Activated T-helper 17 cell treated with anti-CD3 and anti-CD28 coated beads, Interleukin-2, amount 50 U/mL, for 72 hours (primary cell): ENCODE measurements at regions not wholly inside any gene's neighbourhood (a gene's known extent, or its start where the extent isn't known, plus 50 kb on each side); places are given as distances from the start of the nearest gene placed in this dataset.

Source experiments
- ATAC-seq: fragments of 150-1000 bp; cut with Tn5 transposase; replicated peaks from 2 replicates; pipeline ENCODE4 v1.10.0; 2021; ENCODE audit warnings: mild to moderate bottlenecking, moderate library complexity
- H3K27ac Mint-ChIP-seq: one replicate; pipeline ENCODE4 v1.8.0; 2022; ENCODE audit warnings: mixed read lengths
- H3K27me3 Mint-ChIP-seq: one replicate; pipeline ENCODE4 v1.8.0; 2022; ENCODE audit warnings: mixed read lengths
- H3K36me3 Mint-ChIP-seq: one replicate; pipeline ENCODE4 v1.8.0; 2022; ENCODE audit warnings: low read depth, mild to moderate bottlenecking, mixed read lengths
- H3K4me1 Mint-ChIP-seq: one replicate; pipeline ENCODE4 v1.8.0; 2022; ENCODE audit warnings: mixed read lengths
- H3K4me3 Mint-ChIP-seq: one replicate; pipeline ENCODE4 v1.8.0; 2022; ENCODE audit warnings: mild to moderate bottlenecking, mixed read lengths
- H3K9me3 Mint-ChIP-seq: one replicate; pipeline ENCODE4 v1.8.0; 2022; ENCODE audit warnings: mixed read lengths

DNA sequence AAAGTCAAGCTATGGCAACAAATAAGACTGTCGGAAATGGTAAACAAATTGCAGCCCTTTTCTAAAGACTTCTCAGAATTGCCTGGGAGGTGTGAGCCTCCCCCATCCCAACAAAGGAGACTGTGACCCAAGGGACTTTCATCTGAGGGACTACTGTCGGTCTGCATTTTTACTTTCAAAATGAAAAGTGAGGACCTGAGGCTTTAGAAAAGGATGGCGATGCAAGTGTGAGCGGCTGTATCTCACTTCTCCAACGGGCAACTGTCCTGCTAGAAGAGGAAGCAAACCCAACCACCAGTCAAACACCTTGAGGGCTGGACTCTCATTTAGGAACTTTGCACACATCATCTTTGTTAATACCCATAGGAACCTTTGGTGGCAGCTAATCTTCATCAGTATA is 62.6 kb upstream of the CLNK start:
- Mint-ChIP-seq H3K27ac (no peak overlapping the region), H3K4me1 (no peaks in the 10 kb centered on the region), H3K36me3 (no peaks in the 10 kb centered on the region), H3K27me3 (peaks cover 3% of the 10 kb centered on the region), H3K4me3 (no peak overlapping the region), H3K9me3 (peaks cover 4% of the 10 kb centered on the region)
- ATAC-seq, result no peak

DNA sequence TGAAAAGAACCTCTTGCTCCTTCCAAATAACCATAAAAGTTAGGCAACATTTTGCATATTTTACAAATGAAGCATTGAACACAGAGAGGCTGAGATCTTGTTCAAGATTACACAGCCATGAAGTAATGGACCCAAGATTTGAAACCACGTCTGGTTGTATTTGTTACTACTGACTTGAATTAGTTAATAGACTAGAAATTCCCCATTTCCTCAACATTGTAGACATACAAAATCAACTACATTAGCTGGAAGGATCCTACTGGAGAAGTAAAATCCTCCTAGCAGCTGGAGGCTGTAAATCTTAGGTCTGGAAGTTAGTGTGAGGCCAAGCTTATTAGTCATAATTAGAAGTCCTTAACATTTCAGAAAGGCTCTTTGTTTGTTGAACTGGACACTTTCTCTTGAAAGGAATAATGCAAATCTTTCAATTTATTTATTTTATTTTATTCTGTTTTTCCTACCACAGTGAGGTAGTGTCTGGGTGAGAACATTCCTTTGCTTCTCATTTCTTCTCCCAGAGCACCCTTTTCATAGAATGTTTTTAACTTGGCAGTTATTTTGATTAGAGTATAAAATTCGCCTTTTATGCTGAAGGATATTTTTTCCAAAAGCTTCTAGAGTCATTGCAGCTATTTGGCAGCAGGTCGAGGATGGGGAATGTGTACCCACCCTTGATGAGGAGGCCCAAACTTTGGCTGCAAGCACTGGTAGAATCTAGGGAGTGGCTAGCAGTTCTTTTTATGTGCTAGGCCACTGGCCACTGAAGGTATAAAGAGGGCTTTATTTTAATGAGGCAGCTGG is 62.0 kb upstream of the CLNK start:
- H3K27me3 Mint-ChIP-seq, result peaks cover 3% of the 10 kb centered on the region
- no peak overlapping the region for H3K4me3 Mint-ChIP-seq
- peaks cover 4% of the 10 kb centered on the region for H3K9me3 Mint-ChIP-seq
- no peak overlapping the region for H3K27ac Mint-ChIP-seq
- H3K36me3 Mint-ChIP-seq, result no peaks in the 10 kb centered on the region
- ATAC-seq, result no peak
- H3K4me1 Mint-ChIP-seq, result no peaks in the 10 kb centered on the region

DNA sequence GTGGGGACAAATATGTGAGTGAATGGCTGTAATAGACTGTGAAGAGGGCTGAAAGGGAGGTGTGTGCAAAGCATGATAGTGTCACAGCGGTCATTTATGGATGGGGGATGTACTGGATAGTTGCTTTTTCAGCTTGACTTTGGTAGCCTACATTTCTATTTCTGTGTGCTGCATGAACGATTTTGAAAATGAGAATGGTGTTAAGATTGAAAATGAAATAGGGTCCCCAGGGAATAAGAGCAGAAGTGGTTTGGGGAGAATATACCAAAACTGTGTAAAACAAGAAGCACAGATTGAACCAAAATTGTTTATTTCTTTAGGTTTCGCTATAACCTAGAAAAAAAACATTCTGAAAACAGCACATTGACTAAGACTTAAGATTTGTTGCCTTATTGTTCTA is 58.8 kb upstream of the CLNK start:
- H3K4me3 Mint-ChIP-seq, result no peak overlapping the region
- no peaks in the 10 kb centered on the region for H3K9me3 Mint-ChIP-seq
- H3K36me3 Mint-ChIP-seq, result no peaks in the 10 kb centered on the region
- H3K4me1 Mint-ChIP-seq, result no peaks in the 10 kb centered on the region
- H3K27me3 Mint-ChIP-seq, result no peaks in the 10 kb centered on the region
- H3K27ac Mint-ChIP-seq, result no peak overlapping the region
- ATAC-seq, result no peak

DNA sequence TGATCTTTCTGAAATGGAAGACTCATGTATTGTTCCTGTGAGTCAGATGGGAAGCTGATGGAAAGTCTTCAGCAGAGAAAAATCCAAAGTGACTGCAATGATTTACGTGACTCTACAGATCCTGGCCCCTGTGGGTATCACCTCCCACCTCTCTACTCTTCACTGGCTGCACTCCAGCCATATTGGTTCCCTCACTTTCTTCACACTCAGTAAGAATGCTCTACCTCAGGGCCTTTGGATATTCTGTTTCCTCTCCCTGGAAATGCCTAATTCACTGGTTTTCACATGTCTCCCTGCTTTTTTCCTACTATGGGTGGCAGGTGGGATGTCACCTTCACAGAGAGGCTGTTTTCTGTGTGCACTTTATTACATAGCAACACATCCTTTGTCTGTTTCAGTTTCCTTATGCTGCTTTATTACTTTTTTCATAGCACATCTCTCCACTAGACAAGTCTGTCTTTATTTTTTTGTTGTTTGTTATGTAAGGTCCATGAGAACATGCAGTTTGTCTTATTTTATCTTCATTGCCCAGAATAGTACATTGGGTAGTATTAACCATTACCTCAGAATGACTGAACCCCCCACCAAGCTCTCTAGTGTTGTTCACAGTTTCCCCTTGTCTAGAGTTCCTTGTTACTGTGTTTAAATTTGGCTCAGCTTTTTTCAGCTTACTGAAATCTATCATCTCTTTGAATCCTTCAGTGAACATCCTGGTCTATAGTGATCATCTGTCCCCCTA is 57.6 kb upstream of the CLNK start:
- H3K4me3 Mint-ChIP-seq, result no peak overlapping the region
- H3K36me3 Mint-ChIP-seq, result no peaks in the 10 kb centered on the region
- ATAC-seq, result no peak
- H3K27me3 Mint-ChIP-seq, result no peaks in the 10 kb centered on the region
- no peaks in the 10 kb centered on the region for H3K4me1 Mint-ChIP-seq
- H3K27ac Mint-ChIP-seq, result no peak overlapping the region
- H3K9me3 Mint-ChIP-seq, result peaks cover 4% of the 10 kb centered on the region

DNA sequence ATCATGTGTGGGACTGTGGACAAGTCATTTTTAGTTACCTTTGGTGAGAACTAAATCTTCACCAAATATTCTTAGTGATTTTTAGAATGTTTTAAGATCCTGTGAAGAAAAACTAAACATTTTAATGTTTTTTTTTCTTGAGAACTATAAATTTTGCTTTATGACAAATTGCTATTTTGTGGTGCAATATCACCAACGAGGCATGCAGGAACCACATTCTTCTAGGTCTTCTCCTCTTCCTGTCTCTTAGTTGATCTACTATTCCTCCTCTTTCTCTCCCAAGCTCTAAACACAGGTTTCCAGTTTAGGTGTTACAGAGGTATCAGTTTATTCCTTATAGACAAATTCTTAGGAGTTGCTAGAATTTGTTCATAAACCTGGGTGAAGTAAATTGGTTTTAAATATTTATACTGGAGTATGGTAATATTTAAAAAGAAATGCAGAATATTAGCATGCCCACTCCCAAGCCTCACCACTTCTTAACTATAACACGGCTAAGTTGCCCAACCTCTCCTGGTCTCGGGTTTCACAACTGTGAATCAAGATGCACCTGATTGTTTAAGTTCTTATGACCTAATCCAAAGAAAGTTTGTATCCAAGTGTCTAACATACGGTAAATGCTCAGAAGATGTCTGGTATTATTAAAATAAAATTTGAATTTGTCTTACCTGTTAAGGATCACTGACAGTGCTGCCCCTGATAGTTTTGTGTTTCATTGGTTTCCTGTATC is 56.5 kb upstream of the CLNK start:
- ATAC-seq, result no peak
- Mint-ChIP-seq H3K36me3 (no peaks in the 10 kb centered on the region), H3K9me3 (peaks cover 9% of the 10 kb centered on the region), H3K4me3 (no peak overlapping the region), H3K4me1 (no peaks in the 10 kb centered on the region), H3K27me3 (no peaks in the 10 kb centered on the region), H3K27ac (no peak overlapping the region)

DNA sequence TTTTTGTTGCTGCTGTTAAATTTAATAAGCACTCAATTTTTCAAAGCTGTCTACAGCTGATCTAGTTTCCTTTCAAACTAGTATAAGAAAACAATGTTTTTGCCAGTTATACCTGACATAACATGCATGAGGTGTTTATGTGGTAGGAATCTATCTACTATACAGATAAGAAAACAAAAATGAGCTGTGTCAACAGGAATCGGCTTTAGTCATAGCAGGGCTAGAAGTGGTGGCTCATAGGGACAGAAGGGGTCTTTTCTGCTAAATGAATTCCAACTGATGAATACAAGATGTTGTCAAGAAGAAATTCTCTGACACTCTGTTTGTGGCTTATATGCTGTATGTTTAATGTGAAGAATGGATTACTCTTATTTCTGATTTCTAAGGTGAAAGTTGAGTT is 55.7 kb upstream of the CLNK start:
- no peaks in the 10 kb centered on the region for H3K4me1 Mint-ChIP-seq
- H3K36me3 Mint-ChIP-seq, result no peaks in the 10 kb centered on the region
- no peak overlapping the region for H3K27ac Mint-ChIP-seq
- no peak overlapping the region for H3K4me3 Mint-ChIP-seq
- no peak for ATAC-seq
- H3K9me3 Mint-ChIP-seq, result peaks cover 9% of the 10 kb centered on the region
- no peaks in the 10 kb centered on the region for H3K27me3 Mint-ChIP-seq

DNA sequence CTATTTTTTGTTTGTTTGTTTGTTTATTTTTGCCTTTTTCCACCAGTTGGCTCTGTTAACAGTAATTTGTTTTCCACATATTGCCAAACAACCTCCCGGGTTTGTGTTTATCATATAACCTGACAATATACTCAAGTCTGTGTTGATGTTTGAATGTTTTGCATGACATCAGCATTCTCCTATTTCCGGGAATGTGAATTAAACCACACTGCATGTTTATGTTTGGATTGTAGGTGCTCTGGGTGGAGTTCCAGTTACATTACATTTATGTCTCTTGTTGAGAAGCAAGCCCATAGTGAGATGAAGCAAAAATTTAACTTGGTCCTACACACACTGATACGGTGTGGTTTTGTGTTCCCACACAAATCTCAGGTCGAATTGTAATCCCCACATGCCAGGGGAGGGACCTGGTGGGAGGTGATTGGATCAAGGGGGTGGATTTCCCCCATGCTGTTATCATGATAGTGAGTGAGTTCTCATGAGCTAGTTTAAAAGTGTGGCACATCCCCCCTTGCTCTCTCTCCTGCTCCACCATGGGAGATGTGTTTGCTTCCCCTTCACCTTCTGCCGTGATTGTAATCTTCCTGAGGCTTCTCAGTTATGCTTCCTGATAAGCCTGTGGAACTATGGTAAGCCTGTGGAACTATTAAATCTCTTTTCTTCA is 54.4 kb upstream of the CLNK start:
- H3K36me3 Mint-ChIP-seq, result no peaks in the 10 kb centered on the region
- peaks cover 9% of the 10 kb centered on the region for H3K9me3 Mint-ChIP-seq
- H3K27ac Mint-ChIP-seq, result no peak overlapping the region
- no peak overlapping the region for H3K4me3 Mint-ChIP-seq
- no peak for ATAC-seq
- H3K27me3 Mint-ChIP-seq, result no peaks in the 10 kb centered on the region
- H3K4me1 Mint-ChIP-seq, result no peaks in the 10 kb centered on the region

DNA sequence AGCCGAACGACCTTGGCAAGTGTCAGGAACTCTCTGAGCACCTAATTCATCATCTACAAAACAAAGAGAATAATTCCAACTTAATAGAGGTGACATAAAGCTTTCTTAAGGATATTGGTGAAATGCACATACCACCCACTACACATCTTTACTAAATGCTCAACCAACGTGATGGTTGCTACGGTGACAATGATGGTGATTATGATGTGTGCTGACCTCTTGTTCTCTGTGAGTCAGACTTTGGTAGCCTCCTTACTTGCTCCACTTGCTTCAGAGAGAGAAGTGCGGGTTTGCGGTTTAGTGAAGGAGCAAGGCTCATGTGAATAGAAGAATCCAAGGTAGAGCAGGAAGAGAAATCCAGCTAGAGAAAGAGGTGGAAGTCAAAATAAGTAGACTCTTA is 52.8 kb upstream of the CLNK start:
- Mint-ChIP-seq H3K4me1 (no peaks in the 10 kb centered on the region), H3K27me3 (peaks cover 3% of the 10 kb centered on the region), H3K36me3 (no peaks in the 10 kb centered on the region), H3K9me3 (peaks cover 9% of the 10 kb centered on the region), H3K27ac (no peak overlapping the region), H3K4me3 (no peak overlapping the region)
- ATAC-seq, result peak; percentile 38

DNA sequence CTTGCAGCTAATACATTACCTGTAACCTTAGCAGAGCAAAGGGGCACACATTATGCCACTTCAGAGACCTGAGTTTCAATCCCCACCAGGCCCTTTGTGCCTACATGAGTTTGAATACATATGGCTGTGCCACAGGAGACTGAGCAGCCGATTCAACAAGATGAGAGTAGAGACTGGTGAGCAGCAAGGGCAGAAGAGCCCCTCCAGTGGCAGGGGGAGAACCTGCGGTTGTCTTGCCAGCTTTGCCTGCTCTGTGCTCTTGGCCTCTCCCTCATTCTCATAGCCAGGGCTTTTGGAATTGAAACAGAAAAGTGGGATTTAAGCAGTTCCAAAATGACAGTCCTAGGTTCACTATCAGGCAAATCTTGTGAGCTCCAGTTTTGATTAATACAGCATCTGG is 52.3 kb upstream of the CLNK start:
- Mint-ChIP-seq H3K27me3 (peaks cover 3% of the 10 kb centered on the region), H3K4me3 (no peak overlapping the region), H3K36me3 (no peaks in the 10 kb centered on the region), H3K4me1 (no peaks in the 10 kb centered on the region), H3K27ac (no peak overlapping the region), H3K9me3 (peaks cover 9% of the 10 kb centered on the region)
- no peak for ATAC-seq

DNA sequence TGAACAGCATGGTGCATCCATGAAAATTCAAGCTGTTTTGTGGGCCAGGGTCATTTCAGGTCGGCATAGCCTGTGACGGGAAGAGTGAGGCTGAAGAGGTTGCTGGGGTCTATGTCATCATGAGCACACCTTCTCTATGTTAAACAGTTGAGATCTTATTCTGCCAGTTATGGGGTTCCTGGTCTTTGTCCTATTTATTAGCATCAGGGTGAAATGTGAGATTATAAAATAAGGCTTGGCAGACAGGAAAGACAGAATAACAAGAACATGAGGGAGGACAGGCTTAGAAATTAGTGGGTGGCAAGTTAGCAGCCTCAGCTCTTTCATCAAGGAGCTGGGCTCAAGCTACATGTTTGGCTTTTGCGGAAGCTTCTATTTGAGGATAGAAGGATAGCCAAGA is 51.7 kb upstream of the CLNK start:
- no peak overlapping the region for H3K27ac Mint-ChIP-seq
- ATAC-seq, result no peak

DNA sequence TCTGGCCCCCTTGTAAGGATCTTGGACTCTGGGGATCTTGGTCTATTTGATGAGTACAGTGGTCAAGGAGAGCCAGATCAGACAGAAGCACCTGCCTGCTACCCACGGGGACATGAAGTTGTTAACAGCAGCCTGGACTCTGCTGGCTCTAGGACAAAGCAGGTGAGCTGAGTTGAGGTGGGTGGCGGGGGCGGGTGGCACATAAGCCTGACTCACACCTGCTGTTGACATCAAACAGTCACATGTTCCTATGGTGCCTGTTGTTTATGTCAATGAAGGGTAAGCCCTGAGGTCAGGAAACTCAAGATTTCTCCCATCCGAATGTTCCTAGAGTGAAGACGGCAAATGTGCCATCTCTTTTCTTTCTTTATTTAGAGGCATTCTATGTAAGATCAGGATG is 50.1 kb upstream of the CLNK start:
- no peak for ATAC-seq
- Mint-ChIP-seq H3K4me1 (peaks cover 7% of the 10 kb centered on the region), H3K27me3 (peaks cover 3% of the 10 kb centered on the region), H3K4me3 (no peak overlapping the region), H3K9me3 (peaks cover 9% of the 10 kb centered on the region), H3K36me3 (no peaks in the 10 kb centered on the region), H3K27ac (no peak overlapping the region)

More for the DNA sequence above, 51.7 kb upstream of the CLNK start:
- H3K27me3 Mint-ChIP-seq, result peaks cover 3% of the 10 kb centered on the region
- no peak overlapping the region for H3K4me3 Mint-ChIP-seq
- H3K36me3 Mint-ChIP-seq, result no peaks in the 10 kb centered on the region
- H3K4me1 Mint-ChIP-seq, result no peaks in the 10 kb centered on the region
- peaks cover 9% of the 10 kb centered on the region for H3K9me3 Mint-ChIP-seq
